ENCODE measurements at regions not wholly inside any gene's neighbourhood (a gene's known extent, or its start where the extent isn't known, plus 50 kb on each side); places are given as distances from the start of the nearest gene placed in this dataset.

- Histone ChIP-seq H3K27ac (ENCODE audit: low read depth, low read length) (no peak overlapping the region), H3K4me2 (ENCODE audit: low read depth, low read length, poor library complexity, severe bottlenecking) (no peak overlapping the region), H3F3A (ENCODE audit: insufficient read depth) (no peaks in the 10 kb centered on the region), H3K36me3 (ENCODE audit: low read length) (no peaks in the 10 kb centered on the region), H3K79me2 (ENCODE audit: insufficient read depth, low read length) (no peaks in the 10 kb centered on the region), H2AFZ (ENCODE audit: low read depth, low read length, severe bottlenecking) (no peak overlapping the region), H4K20me1 (ENCODE audit: low read depth, low read length) (no peaks in the 10 kb centered on the region), H3K4me3 (ENCODE audit: insufficient read depth, low read length, poor library complexity, severe bottlenecking) (no peak overlapping the region), H3K9ac (ENCODE audit: low read length) (no peak overlapping the region), H3K9me2 (replicated peaks; ENCODE audit: insufficient read depth, low read length) (no peaks in the 10 kb centered on the region), H3K9me3 (ENCODE audit: insufficient read depth, low read length) (no peaks in the 10 kb centered on the region), H3K27me3 (ENCODE audit: low read length) (no peaks in the 10 kb centered on the region)
- TF ChIP-seq EZH2phosphoT487 (conservative IDR thresholded peaks at IDR 0.05; ENCODE audit: low read length): no peak
- TF ChIP-seq CTCF (IDR thresholded peaks at IDR 0.05; ENCODE audit: insufficient read depth, low read length, poor library complexity, severe bottlenecking): peak; percentile 19
Observed at GRCh38 chr1:38615680-38616079, 243.9 kb downstream of the RRAGC start.

GRCh38 chr1:38614861-38615260 is 244.7 kb downstream of the RRAGC start:
- H3K9me3 ChIP-seq (ENCODE audit: insufficient read depth, low read length): no peaks in the 10 kb centered on the region
- H3K4me2 ChIP-seq (ENCODE audit: low read depth, low read length, poor library complexity, severe bottlenecking): no peak overlapping the region
- H3F3A ChIP-seq (ENCODE audit: insufficient read depth): no peaks in the 10 kb centered on the region

GRCh38 chr1:38613996-38614395 is 245.6 kb downstream of the RRAGC start:
- Histone ChIP-seq H3K27me3 (ENCODE audit: low read length) (no peaks in the 10 kb centered on the region), H3F3A (ENCODE audit: insufficient read depth) (no peaks in the 10 kb centered on the region), H2AFZ (ENCODE audit: low read depth, low read length, severe bottlenecking) (no peak overlapping the region), H3K27ac (ENCODE audit: low read depth, low read length) (no peak overlapping the region), H3K4me3 (ENCODE audit: insufficient read depth, low read length, poor library complexity, severe bottlenecking) (no peak overlapping the region), H3K4me2 (ENCODE audit: low read depth, low read length, poor library complexity, severe bottlenecking) (no peak overlapping the region), H3K9ac (ENCODE audit: low read length) (no peak overlapping the region), H3K36me3 (ENCODE audit: low read length) (no peaks in the 10 kb centered on the region), H4K20me1 (ENCODE audit: low read depth, low read length) (no peaks in the 10 kb centered on the region), H3K9me3 (ENCODE audit: insufficient read depth, low read length) (no peaks in the 10 kb centered on the region), H3K9me2 (replicated peaks; ENCODE audit: insufficient read depth, low read length) (no peaks in the 10 kb centered on the region), H3K79me2 (ENCODE audit: insufficient read depth, low read length) (no peaks in the 10 kb centered on the region)
- TF ChIP-seq EZH2phosphoT487 (conservative IDR thresholded peaks at IDR 0.05; ENCODE audit: low read length) (no peak), CTCF (IDR thresholded peaks at IDR 0.05; ENCODE audit: insufficient read depth, low read length, poor library complexity, severe bottlenecking) (no peak)

More at GRCh38 chr1:38614861-38615260, 244.7 kb downstream of the RRAGC start:
- Histone ChIP-seq H3K9ac (ENCODE audit: low read length) (no peak overlapping the region), H3K79me2 (ENCODE audit: insufficient read depth, low read length) (no peaks in the 10 kb centered on the region), H3K4me3 (ENCODE audit: insufficient read depth, low read length, poor library complexity, severe bottlenecking) (no peak overlapping the region), H4K20me1 (ENCODE audit: low read depth, low read length) (no peaks in the 10 kb centered on the region), H2AFZ (ENCODE audit: low read depth, low read length, severe bottlenecking) (no peak overlapping the region), H3K36me3 (ENCODE audit: low read length) (no peaks in the 10 kb centered on the region), H3K27me3 (ENCODE audit: low read length) (no peaks in the 10 kb centered on the region), H3K9me2 (replicated peaks; ENCODE audit: insufficient read depth, low read length) (no peaks in the 10 kb centered on the region), H3K27ac (ENCODE audit: low read depth, low read length) (no peak overlapping the region)
- TF ChIP-seq EZH2phosphoT487 (conservative IDR thresholded peaks at IDR 0.05; ENCODE audit: low read length): no peak

GRCh38 chr1:38612951-38613350 is 246.6 kb downstream of the RRAGC start:
- H3K36me3 ChIP-seq (ENCODE audit: low read length): no peaks in the 10 kb centered on the region
- H3K27ac ChIP-seq (ENCODE audit: low read depth, low read length): no peak overlapping the region
- no peaks in the 10 kb centered on the region for H3F3A ChIP-seq (ENCODE audit: insufficient read depth)
- no peak overlapping the region for H3K4me3 ChIP-seq (ENCODE audit: insufficient read depth, low read length, poor library complexity, severe bottlenecking)
- no peaks in the 10 kb centered on the region for H3K79me2 ChIP-seq (ENCODE audit: insufficient read depth, low read length)
- TF ChIP-seq CTCF (IDR thresholded peaks at IDR 0.05; ENCODE audit: insufficient read depth, low read length, poor library complexity, severe bottlenecking) (no peak), EZH2phosphoT487 (conservative IDR thresholded peaks at IDR 0.05; ENCODE audit: low read length) (no peak)
- no peak overlapping the region for H3K9ac ChIP-seq (ENCODE audit: low read length)
- no peaks in the 10 kb centered on the region for H3K9me2 ChIP-seq (replicated peaks; ENCODE audit: insufficient read depth, low read length)
- H3K9me3 ChIP-seq (ENCODE audit: insufficient read depth, low read length): no peaks in the 10 kb centered on the region
- H3K27me3 ChIP-seq (ENCODE audit: low read length): no peaks in the 10 kb centered on the region
- no peak overlapping the region for H3K4me2 ChIP-seq (ENCODE audit: low read depth, low read length, poor library complexity, severe bottlenecking)
- H4K20me1 ChIP-seq (ENCODE audit: low read depth, low read length): no peaks in the 10 kb centered on the region
- no peak overlapping the region for H2AFZ ChIP-seq (ENCODE audit: low read depth, low read length, severe bottlenecking)
